ENCODE measurements at regions not wholly inside any gene's neighbourhood (a gene's known extent, or its start where the extent isn't known, plus 50 kb on each side); places are given as distances from the start of the nearest gene placed in this dataset.

GRCh38 chr20:7291323-7291943, 523.9 kb downstream of the BMP2 start:
- TF ChIP-seq, protein P1, sequence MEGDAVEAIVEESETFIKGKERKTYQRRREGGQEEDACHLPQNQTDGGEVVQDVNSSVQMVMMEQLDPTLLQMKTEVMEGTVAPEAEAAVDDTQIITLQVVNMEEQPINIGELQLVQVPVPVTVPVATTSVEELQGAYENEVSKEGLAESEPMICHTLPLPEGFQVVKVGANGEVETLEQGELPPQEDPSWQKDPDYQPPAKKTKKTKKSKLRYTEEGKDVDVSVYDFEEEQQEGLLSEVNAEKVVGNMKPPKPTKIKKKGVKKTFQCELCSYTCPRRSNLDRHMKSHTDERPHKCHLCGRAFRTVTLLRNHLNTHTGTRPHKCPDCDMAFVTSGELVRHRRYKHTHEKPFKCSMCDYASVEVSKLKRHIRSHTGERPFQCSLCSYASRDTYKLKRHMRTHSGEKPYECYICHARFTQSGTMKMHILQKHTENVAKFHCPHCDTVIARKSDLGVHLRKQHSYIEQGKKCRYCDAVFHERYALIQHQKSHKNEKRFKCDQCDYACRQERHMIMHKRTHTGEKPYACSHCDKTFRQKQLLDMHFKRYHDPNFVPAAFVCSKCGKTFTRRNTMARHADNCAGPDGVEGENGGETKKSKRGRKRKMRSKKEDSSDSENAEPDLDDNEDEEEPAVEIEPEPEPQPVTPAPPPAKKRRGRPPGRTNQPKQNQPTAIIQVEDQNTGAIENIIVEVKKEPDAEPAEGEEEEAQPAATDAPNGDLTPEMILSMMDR (IDR thresholded peaks at IDR 0.05), result no peak
- no peak for TF ChIP-seq POLR2A (IDR thresholded peaks at IDR 0.05)
